HG02840 (cell line): ENCODE measurements at regions not wholly inside any gene's neighbourhood (a gene's known extent, or its start where the extent isn't known, plus 50 kb on each side); places are given as distances from the start of the nearest gene placed in this dataset.
A peak's percentile ranks its signal among the peaks of the same experiment; 100 is the strongest.

Experiments used
- ATAC-seq: cut with Tn5 transposase; IDR thresholded peaks from one replicate; pipeline ENCODE4 v1.9.1; 2021; ENCODE audit warnings: mild to moderate bottlenecking, moderate library complexity, moderate number of reproducible peaks; ENCODE audit not compliant: unreplicated experiment, low FRiP score

GRCh38 chr18:31213641-31214040, 51.0 kb upstream of the DSC1 start:
- no peak for ATAC-seq

- no peak for ATAC-seq
These were observed 54.6 kb upstream of the DSC1 start for GRCh38 chr18:31217038-31217849.

GRCh38 chr18:31218671-31219383, 56.2 kb upstream of the DSC1 start:
- no peak for ATAC-seq

- ATAC-seq: no peak
These were observed 56.7 kb upstream of the DSC1 start for GRCh38 chr18:31219395-31219794.

- ATAC-seq: no peak
These were observed 60.7 kb upstream of the DSC1 start for GRCh38 chr18:31223371-31223770.

- ATAC-seq: no peak
These were observed 63.0 kb upstream of the DSC1 start for GRCh38 chr18:31225668-31226067.

- ATAC-seq: no peak
These were observed 65.0 kb upstream of the DSC1 start for GRCh38 chr18:31227497-31228229.

- ATAC-seq: no peak
These were observed 67.2 kb upstream of the DSC1 start for GRCh38 chr18:31229829-31230228.

GRCh38 chr18:31230495-31230894, 67.8 kb upstream of the DSC1 start:
- ATAC-seq: peak; percentile 79

GRCh38 chr18:31232013-31232412, 69.4 kb upstream of the DSC1 start:
- no peak for ATAC-seq

- no peak for ATAC-seq
These were observed 70.2 kb upstream of the DSC1 start for GRCh38 chr18:31232775-31233424.

- ATAC-seq: no peak
These were observed 71.1 kb upstream of the DSC1 start for GRCh38 chr18:31233621-31234275.

- no peak for ATAC-seq
These were observed 73.2 kb upstream of the DSC1 start for GRCh38 chr18:31235856-31236255.

GRCh38 chr18:31237142-31237541, 74.5 kb upstream of the DSC1 start:
- ATAC-seq: no peak

GRCh38 chr18:31241425-31241824, 76.5 kb upstream of the DSG1 start:
- ATAC-seq: no peak

GRCh38 chr18:31241900-31242409, 76.0 kb upstream of the DSG1 start:
- ATAC-seq: no peak

- ATAC-seq: no peak
These were observed 74.0 kb upstream of the DSG1 start for GRCh38 chr18:31243740-31244512.

GRCh38 chr18:31244771-31245394, 73.1 kb upstream of the DSG1 start:
- no peak for ATAC-seq

GRCh38 chr18:31245820-31246219, 72.1 kb upstream of the DSG1 start:
- no peak for ATAC-seq
